Esophagus muscularis mucosa (tissue), 4 donors: ENCODE measurements at regions not wholly inside any gene's neighbourhood (a gene's known extent, or its start where the extent isn't known, plus 50 kb on each side); places are given as distances from the start of the nearest gene placed in this dataset.
"Not testable (repeated sequence)": the region's sequence is repeated elsewhere in the genome, so short reads cannot be mapped to it uniquely, and the experiment has no call there.

Experiments
- DNase-seq: peaks from one replicate; pipeline ENCODE4 v3.0.0-alpha.2; 2017; ENCODE audit errors: extremely low spot score
- H3K27ac ChIP-seq, 4 donors: fragments of 200-600 bp; sonication (generic); replicated peaks in 1 of 4; 1 replicate in 3 of 4; 2 replicates in 1 of 4; pipeline ENCODE4 v1.5.1; 2016 to 2019; ENCODE audit warnings: mild to moderate bottlenecking in 1 of 4
- H3K27me3 ChIP-seq, 4 donors: fragments of 200-600 bp; sonication (generic); one replicate each; pipeline versions ENCODE4 v1.5.1 to v1.6.0; 2016 to 2019
- H3K36me3 ChIP-seq, 4 donors: fragments of 200-600 bp; sonication (generic); one replicate each; pipeline ENCODE4 v1.5.1; 2016 to 2019
- H3K4me1 ChIP-seq, 4 donors: fragments of 200-600 bp; sonication (generic); one replicate each; pipeline ENCODE4 v1.5.1; 2016 to 2019
- H3K4me3 ChIP-seq, 4 donors: fragments of 200-600 bp; sonication (generic); 1 replicate in 2 of 4; 2 replicates in 2 of 4; pipeline ENCODE4 v1.5.1; 2016 to 2019; ENCODE audit warnings: mild to moderate bottlenecking in 4 of 4, moderate library complexity in 1 of 4
- H3K9me3 ChIP-seq, 4 donors: fragments of 200-600 bp; sonication (generic); 1 replicate in 3 of 4; 2 replicates in 1 of 4; pipeline ENCODE4 v1.5.1; 2016 to 2019
- EP300 ChIP-seq: sonication (generic); formaldehyde crosslinking; IDR thresholded peaks from one replicate; pipeline ENCODE4 v1.6.1; 2017; ENCODE audit warnings: antibody characterized with exemption
- POLR2A ChIP-seq: fragments of 450-650 bp; IDR thresholded peaks from one replicate; pipeline ENCODE4 v1.6.1; 2017; ENCODE audit warnings: antibody characterized with exemption, moderate library complexity, mild to moderate bottlenecking, low read depth
- POLR2AphosphoS5 ChIP-seq, 2 donors: sonication (generic); formaldehyde crosslinking; IDR thresholded peaks; one replicate each; pipeline ENCODE4 v1.6.1; 2017; ENCODE audit warnings: antibody characterized with exemption in 2 of 2
- WGBS: methylation state at CpG from one replicate; pipeline ENCODE4 v1.1.5; 2018; 5-methylcytosine and 5-hydroxymethylcytosine counted together
- intact Hi-C: fragments of 100-400 bp; cut with DNase I; formaldehyde crosslinking; loops from one replicate; pipeline ENCODE4 v1.15.1; 2023
- TF ChIP-seq, protein P1 (sequence below), 3 experiments: fragments of 200-600 bp in 2 of 3; fragments of 450-650 bp in 1 of 3; sonication (generic) in 2 of 3; IDR thresholded peaks; one replicate each; pipeline ENCODE4 v1.5.1; 2017 to 2019; ENCODE audit warnings: antibody characterized with exemption in 3 of 3, mild to moderate bottlenecking in 2 of 3, moderate library complexity in 1 of 3

DNA sequence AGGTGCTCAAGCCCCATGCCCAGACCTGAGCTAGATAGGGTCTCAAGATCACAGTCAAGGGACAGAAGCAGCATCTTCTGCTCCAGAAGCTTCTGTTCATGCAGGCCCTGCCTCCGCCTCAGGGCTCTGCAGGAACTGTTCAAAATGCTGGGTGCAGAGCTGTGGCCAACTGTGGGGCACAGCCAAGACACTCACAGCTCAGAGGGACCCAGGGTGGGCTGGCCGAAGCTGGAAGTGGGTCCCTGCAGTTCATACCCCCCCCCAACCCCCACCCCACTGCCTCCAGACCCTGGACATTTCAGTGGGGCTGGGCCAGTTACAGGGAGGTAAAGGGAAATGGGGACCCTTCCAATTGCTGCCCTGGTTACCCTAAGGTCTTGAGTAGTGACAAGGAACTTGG lies 129.0 kb downstream of the CRYBB2 start:
- intact Hi-C loops, result no loop called here
- TF ChIP-seq POLR2A (no peak), POLR2AphosphoS5 (IDR thresholded peaks at IDR 0.05) (no peak), EP300 (no peak)
- TF ChIP-seq, protein P1, sequence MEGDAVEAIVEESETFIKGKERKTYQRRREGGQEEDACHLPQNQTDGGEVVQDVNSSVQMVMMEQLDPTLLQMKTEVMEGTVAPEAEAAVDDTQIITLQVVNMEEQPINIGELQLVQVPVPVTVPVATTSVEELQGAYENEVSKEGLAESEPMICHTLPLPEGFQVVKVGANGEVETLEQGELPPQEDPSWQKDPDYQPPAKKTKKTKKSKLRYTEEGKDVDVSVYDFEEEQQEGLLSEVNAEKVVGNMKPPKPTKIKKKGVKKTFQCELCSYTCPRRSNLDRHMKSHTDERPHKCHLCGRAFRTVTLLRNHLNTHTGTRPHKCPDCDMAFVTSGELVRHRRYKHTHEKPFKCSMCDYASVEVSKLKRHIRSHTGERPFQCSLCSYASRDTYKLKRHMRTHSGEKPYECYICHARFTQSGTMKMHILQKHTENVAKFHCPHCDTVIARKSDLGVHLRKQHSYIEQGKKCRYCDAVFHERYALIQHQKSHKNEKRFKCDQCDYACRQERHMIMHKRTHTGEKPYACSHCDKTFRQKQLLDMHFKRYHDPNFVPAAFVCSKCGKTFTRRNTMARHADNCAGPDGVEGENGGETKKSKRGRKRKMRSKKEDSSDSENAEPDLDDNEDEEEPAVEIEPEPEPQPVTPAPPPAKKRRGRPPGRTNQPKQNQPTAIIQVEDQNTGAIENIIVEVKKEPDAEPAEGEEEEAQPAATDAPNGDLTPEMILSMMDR (IDR thresholded peaks at IDR 0.05), result no peak
- no peak for DNase-seq
- Histone ChIP-seq H3K27ac (no peak overlapping the region), H3K27me3 (no peaks in the 10 kb centered on the region), H3K36me3 (peaks cover 34 to 71% (median 62%) of the 10 kb centered on the region in 4 donors), H3K9me3 (no peaks in the 10 kb centered on the region), H3K4me3 (no peak overlapping the region), H3K4me1 (no peaks in the 10 kb centered on the region)
- WGBS, result no CpG with 5 or more reads among the region's 2 CpGs

DNA sequence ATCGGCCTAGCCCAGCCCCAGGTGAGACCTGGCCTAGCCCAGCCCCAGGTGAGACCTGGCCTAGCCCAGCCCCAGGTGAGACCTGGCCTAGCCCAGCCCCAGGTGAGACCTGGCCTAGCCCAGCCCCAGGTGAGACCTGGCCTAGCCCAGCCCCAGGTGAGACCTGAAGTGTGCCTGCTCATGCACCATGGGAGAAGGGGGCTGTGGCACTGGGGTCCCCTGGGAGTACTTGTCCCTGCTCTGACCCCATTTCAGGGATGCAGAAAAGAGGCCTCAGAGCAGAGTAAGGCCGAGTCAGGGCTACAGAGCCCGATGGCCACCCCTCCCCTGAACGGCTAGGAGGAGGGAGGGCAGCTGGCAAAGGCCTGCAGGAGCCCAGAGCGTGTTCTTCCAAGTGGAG lies 129.6 kb downstream of the CRYBB2 start:
- H3K36me3 ChIP-seq, result peaks cover 37 to 77% (median 68%) of the 10 kb centered on the region in 4 donors
- H3K4me3 ChIP-seq, H3K9me3 ChIP-seq, intact Hi-C loops, H3K27ac ChIP-seq, H3K4me1 ChIP-seq, H3K27me3 ChIP-seq, DNase-seq: not testable (repeated sequence)
- WGBS, result 80% methylated on average over 4 of the region's 5 CpGs

DNA sequence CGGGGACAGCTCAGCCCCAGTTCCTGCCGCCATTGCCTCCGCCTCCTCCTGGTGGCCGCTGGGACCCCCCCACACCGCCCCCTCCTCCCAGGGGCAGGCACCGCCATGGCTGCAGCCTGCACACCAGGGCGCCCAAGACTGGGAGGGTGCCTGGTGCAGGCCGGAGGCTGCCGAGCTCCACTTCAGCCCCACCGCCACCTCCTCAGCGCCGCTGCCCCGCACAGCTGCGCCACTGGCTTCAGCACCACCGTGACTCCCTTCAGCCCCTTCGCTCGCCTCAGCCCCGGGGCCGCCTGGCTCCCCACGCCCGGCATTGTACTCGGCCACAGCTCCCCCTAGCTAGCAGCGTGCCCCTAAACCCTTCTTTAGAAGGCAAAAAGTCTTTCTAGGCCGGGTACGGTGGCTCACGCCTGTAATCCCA lies 131.1 kb downstream of the CRYBB2 start:
- intact Hi-C loops, result no loop called here
- 82% methylated on average over 4 of the region's 26 CpGs for WGBS
- Histone ChIP-seq H3K27ac (no peak overlapping the region), H3K27me3 (no peaks in the 10 kb centered on the region), H3K4me1 (no peaks in the 10 kb centered on the region), H3K9me3 (no peaks in the 10 kb centered on the region), H3K4me3 (no peak overlapping the region), H3K36me3 (peaks cover 45 to 93% (median 84%) of the 10 kb centered on the region in 4 donors)
- no peak for DNase-seq
- TF ChIP-seq EP300, result no peak
- TF ChIP-seq POLR2A, result no peak

DNA sequence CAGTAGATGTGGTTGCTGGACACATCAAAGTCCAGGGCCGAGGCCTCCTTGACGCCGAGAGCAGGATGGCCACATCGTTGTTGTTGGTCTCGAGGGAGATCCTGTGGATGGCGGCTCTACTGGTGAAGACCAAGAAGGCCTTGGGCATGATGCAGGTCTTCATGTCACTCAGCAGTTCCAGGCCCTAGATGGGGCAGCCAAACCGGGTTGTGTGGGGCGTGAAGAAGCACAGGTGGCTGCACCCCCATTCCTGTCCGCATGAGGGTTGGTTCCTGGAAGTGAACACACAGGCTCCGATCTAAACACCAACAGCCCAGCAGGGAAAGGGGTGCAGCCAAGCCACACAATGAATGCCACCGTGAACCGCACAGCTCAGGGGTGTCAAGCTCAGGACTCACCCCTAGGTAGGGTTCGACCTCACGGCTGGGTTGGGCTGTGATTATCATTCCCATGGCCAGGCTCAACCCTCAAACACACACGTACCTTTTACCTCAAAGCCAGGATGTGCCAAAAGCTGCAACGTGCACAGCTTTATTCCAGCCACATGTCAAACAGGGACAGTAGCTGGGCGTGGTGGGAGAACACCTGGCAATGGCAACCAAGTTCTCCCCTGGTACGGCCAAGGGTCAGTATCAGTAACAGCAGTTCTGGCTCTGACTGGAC lies 132.3 kb downstream of the CRYBB2 start:
- Histone ChIP-seq H3K4me3 (no peak overlapping the region), H3K36me3 (peaks cover 49 to 98% (median 92%) of the 10 kb centered on the region in 4 donors), H3K4me1 (no peaks in the 10 kb centered on the region), H3K27me3 (no peaks in the 10 kb centered on the region), H3K9me3 (no peaks in the 10 kb centered on the region), H3K27ac (no peak overlapping the region)
- DNase-seq, result no peak
- 91% methylated on average over 16 of the region's 18 CpGs for WGBS
- intact Hi-C loops, result no loop called here
- no peak for TF ChIP-seq POLR2AphosphoS5 (IDR thresholded peaks at IDR 0.05)
- TF ChIP-seq POLR2A, result no peak
- no peak for TF ChIP-seq EP300
- TF ChIP-seq, protein P1 (IDR thresholded peaks at IDR 0.05), result no peak

DNA sequence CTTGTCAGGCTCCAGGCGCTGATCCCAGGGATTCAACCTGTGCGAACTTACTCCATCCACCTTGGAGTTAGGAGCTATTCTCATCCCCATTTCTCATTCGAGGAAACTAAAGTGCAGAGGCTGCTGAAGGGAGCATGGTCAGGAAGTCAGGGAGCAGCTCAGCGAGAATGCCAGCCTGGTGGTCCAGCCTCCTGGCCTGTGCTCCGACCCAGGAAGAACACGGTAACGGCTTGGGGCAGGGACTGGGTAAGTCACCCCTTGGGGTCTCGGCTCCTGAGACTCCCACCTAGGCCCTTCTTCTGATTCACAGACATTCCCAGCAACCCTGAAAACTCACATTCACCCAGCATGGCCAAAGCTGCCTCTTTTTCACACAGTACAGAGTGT lies 132.8 kb downstream of the CRYBB2 start:
- no peaks in the 10 kb centered on the region for H3K4me1 ChIP-seq
- no peaks in the 10 kb centered on the region for H3K9me3 ChIP-seq
- TF ChIP-seq, protein P1 (IDR thresholded peaks at IDR 0.05), result no peak
- TF ChIP-seq EP300, result no peak
- TF ChIP-seq POLR2AphosphoS5 (IDR thresholded peaks at IDR 0.05), result no peak
- no peak for TF ChIP-seq POLR2A
- 97% methylated on average over 5 of the region's 8 CpGs for whole genome bisulfite sequencing
- H3K36me3 ChIP-seq, result peaks cover 49 to 98% (median 92%) of the 10 kb centered on the region in 4 donors
- H3K27ac ChIP-seq, result no peak overlapping the region
- no peak overlapping the region for H3K4me3 ChIP-seq
- intact Hi-C loops, result no loop called here
- no peak for DNase-seq
- H3K27me3 ChIP-seq, result no peaks in the 10 kb centered on the region
